ENCODE measurements at regions not wholly inside any gene's neighbourhood (a gene's known extent, or its start where the extent isn't known, plus 50 kb on each side); places are given as distances from the start of the nearest gene placed in this dataset.

DNA sequence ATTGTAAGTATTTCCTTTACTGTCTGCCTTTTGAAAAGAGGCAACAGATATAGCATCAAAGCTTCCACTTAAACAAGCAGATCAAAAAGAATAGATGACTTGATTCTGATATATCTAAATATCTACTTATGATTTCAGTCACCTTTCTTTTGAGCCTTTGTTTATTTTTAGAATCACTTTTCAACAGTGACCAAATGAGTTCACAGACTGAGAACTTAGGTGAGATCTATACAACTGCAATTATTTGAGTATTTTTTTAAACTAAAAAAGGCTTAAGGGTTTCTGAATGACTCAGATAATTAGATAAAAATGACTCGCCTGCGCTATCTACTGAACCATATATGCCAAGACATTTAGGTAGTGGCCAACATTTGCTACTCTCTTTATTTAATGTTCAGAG, 166.7 kb upstream of the KCNIP4 start:
- DNase-seq (ENCODE audit: low spot score): no peak

DNA sequence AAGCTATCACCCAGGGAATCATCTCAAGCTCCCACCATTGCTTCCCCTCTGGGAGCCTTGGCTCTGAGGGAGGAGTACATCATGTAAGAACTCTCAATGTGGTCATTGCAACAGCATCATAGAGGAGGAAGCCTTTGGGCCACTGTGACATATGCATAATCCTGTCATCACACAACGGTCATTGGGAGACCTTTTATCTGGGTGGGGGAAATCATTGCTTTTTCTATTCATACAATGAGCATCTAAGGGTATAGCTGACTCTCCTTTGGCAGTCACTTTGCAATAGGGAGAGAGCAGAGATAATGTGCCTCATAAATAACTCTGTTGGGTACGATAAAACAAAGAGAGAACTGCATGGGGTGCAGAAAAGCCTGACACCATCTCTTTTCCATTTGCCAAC, 155.2 kb upstream of the KCNIP4 start:
- no peak for DNase-seq (ENCODE audit: low spot score)

DNA sequence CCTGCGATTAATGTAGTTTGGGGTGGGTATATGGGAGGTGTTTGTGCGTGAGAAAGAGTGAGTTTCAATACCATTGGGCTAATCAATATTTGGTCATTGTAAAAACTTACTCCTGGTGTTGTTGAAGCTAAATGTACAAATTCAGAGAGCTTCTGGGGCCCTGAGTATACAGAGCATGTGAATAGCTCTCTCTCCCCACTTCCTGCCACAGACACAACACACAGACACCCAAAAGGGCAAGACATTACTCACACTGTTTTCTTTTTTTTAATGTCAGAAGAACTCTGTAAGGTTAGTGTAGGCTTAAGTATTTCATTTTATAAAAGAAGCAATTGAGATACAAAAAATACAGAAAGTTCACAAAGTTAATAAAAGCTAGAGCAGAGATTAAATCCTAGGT, 151.3 kb upstream of the KCNIP4 start:
- no peak for DNase-seq (ENCODE audit: low spot score)

DNA sequence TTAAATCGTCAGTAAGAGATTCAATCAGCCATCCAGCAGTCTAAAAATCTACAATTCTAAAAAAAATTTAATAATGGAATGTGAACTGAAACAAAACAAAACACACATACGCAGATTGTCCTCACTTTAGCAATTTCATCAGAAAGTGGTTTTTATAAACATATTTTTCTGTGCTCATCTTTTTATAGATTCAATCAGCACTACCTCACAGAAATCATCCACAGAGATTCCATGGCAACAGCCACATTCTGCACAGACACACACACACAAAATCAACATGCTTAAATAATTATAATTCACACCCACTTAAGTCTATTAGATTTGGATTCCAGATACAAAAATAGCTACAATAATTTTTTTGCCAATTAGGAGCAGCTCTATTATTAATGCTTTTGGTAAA, 149.0 kb upstream of the KCNIP4 start:
- DNase-seq (ENCODE audit: low spot score): no peak

- no peak for DNase-seq (ENCODE audit: low spot score)
Observed at GRCh38 chr4:22094217-22094616, 145.6 kb upstream of the KCNIP4 start.

GRCh38 chr4:22093126-22093525, 144.6 kb upstream of the KCNIP4 start:
- DNase-seq (ENCODE audit: low spot score): no peak

DNA sequence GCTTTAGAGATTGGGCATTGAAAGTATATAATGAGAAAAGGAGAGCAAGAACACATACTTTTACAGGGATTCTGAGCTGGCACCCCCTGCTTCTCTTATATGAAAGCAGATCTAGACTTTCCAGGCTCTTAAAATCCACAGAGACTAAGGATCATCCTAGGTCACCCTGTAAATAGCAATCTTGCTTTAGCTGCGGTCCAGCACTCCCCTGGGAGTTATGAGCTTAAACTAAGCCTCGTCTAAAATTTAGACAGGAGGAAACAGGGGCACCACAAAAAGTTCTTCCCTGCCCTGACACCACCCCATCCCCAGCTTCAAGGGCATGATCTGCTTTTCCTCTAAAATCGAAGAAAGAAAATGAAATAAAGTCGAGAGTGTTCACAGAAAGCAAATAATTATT, 143.3 kb upstream of the KCNIP4 start:
- no peak for DNase-seq (ENCODE audit: low spot score)

DNA sequence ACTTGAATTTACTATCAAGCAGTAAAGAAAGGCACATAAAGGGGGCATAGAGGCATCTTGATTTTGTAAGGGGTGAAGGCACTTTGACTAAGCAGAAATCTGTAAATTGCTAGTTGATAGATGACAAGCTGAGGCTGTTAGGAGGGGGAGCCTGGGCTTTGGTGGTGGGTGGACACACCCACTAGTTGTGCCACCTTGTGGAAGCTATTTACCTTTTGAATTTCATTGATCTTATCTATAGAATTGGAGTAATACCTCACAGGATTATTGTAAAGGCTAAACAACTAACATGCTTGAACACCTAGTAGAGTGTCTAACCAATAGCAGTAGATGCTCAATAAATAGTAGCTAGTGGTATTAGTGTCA, 142.8 kb upstream of the KCNIP4 start:
- no peak for DNase-seq (ENCODE audit: low spot score)

DNA sequence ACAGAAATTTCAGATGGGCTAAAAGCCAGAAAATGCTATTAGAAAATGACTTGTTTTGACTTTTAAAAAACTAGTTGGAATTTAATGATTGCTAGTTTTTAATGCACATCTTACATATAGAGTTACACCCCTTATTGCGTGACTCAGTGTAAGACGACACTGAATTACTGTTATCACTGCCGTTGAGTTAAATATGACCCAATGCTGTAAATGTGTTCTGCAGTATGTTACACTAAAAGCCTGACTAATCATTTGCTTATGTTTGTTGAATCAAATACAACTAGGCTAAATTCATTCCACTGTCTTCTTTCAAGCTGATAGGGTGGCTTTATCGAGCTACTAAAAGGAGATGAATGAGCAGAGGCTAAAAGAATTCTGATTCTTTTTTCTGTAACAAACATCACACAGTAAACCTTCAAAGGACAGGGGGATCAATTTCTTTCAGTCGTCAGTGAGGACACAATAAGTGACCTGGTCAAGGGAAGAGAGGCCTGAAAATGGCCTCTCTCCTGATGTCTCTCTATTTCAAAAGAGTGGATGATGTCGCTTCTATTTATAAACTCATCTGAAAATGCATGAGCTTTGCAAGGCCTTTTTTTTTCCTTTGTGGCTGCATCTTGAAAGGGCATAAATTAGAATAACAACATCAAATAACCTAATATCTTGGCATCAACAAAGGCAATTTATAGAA, 142.2 kb upstream of the KCNIP4 start:
- DNase-seq (ENCODE audit: low spot score): no peak

GRCh38 chr4:22077571-22077970, 129.0 kb upstream of the KCNIP4 start:
- DNase-seq (ENCODE audit: low spot score): no peak

DNA sequence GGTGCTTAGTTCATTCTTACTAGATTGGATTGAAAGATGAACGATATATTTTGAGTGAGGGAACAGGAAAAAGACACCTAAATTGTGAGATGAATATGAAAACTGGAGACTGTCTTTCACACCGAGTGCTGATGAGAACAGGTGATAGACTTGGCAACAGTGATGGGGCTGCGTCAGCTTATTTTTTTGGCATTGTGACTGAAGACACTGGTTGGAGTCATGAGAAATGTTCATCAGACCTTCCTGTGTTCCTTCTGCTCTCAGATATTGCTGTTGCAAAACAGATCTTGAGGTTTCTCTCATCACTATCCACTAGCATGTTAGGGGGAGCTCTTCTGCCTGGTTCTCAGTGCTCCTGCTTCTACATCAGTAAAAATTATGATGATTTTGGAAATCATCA, 124.2 kb upstream of the KCNIP4 start:
- DNase-seq (ENCODE audit: low spot score): no peak

DNA sequence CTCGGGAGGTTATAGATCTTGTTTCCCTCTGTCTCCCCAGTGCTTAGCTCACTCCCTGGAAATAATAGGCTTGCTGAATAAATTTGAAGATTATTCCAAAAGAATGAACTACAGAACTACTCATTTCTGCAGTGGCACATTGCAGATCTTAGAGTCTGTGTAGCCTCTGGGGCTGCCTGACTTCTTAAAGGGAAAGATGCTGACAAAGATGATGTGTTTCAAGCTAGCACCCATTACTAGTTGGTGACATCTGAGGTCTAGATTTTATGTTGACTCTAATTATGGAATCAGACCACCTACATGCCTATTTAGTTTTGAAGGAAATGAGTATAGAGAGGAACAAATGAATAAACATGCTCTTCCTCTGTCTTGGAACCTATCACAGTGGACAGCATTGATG, 123.7 kb upstream of the KCNIP4 start:
- DNase-seq (ENCODE audit: low spot score): no peak

DNA sequence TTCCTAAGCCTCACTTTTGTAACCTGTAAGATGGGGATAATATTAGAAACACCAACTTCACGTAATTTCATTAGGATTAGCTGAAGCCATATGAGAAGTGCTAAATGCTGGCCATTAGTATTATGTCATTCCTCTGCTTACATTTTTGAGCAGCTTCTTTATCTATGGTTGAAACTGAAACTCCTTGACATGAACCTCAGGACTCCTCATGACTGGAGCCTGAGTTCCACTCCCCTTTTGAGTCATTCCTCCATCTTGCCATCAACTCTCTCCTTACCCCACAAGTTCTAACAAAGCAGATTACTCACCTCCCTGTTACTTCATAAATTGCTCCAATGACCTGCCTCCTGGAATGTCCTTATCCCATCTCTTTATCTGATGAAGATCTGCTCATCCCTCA, 123.2 kb upstream of the KCNIP4 start:
- no peak for DNase-seq (ENCODE audit: low spot score)

DNA sequence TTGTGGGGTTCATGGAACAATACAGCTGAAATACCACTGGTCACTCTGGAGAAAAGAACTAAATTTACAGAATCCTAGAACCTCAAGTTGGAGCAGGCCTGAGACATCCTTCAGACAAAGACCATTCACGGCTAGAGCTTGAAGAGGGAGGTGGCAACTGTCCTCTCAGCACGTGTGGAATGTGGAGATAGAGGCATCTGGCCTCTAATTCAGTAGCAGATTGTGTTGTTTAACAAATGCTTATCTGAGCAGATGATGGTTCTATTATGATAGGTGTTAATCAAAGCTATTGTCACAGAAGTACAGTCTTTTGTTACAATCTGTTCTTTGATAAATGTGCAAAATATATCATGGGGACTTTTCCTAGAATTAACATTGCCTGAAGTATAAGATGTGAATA, 121.7 kb upstream of the KCNIP4 start:
- no peak for DNase-seq (ENCODE audit: low spot score)

GRCh38 chr4:22063613-22064012, 115.0 kb upstream of the KCNIP4 start:
- no peak for DNase-seq (ENCODE audit: low spot score)

GRCh38 chr4:22062676-22063075, 114.1 kb upstream of the KCNIP4 start:
- no peak for DNase-seq (ENCODE audit: low spot score)

GRCh38 chr4:22055954-22056353, 107.4 kb upstream of the KCNIP4 start:
- no peak for DNase-seq (ENCODE audit: low spot score)

DNA sequence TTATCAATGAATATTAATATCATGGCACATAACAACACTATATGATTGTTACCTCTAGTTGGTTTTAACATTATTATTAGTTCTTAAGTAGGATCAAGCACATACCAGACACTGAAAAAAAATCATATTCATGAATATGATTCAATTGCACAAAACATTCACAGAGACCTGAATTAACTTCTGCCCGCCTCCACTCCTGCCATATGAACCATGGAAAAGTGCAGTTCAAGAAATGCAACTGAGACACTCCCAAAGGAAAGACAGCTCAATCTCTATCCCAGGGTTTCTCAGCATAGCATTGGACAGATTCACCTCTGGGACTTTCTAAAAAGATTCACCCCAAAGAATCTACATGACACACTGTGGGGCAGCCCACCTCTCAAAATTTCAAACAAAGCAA, 103.5 kb upstream of the KCNIP4 start:
- no peak for DNase-seq (ENCODE audit: low spot score)

DNA sequence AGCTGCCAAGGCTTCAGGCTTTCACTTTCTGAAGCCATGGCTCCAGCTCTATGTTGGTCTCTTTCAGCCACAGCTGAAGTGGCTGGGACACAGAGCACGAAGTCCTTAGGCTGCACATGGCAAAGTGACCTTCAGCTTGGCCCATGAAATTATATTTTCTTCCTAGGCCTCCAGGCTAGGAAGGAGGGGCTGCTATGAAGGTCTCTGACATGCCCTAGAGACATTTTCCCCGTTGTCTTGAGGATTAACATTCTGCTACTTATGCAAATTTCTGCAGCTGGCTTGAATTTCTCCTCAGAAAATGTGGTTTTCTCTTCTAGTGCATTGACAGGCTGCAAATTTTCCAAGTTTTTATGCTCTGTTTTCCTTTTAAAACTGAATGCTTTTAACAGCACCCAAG, 99.8 kb upstream of the KCNIP4 start:
- no peak for DNase-seq (ENCODE audit: low spot score)

DNA sequence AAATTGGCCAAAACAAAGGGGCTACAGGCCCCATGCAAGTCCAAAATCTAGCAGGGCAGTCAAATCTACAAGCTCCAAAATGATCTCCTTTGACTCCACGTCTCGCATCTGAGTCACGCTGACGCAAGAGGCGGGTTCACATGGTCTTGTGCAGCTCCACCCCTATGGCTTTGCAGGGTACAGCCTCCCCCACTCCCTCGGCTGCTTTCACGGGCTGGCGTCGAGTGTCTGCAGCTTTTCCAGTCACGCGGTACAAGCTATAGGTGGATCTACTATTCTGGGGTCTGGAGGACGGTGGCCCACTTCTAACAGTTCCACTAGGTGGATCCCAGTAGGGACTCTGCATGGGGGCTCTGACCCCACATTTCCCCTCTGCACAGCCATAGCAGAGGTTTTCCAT, 99.2 kb upstream of the KCNIP4 start:
- no peak for DNase-seq (ENCODE audit: low spot score)

DNA sequence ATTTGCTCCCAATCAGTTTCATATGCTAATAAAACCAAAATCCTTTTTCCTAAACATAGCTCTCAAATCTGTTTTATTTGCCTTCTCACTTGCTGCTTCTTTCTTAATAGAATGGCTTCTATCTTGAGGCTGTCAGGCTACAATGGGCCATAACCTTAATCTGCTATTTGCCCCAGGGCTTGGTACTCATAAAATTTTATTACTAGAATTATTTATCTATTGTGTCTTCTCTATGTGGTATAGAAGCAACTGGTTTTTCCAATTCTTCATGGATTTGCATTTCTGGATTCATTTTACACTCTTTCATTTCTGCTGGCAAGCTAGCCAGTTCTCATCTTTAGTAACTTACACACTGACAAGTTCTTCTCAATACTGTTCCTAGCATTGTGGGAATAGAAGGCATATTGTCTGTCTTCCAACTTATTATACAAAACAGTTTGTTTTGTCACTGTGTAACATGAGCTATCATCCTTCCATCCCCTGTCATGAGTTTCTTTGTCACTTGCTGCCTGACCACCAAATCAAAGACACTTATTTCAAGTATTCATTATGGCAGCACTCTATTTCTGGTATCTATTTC, 96.6 kb upstream of the KCNIP4 start:
- no peak for DNase-seq (ENCODE audit: low spot score)

- no peak for DNase-seq (ENCODE audit: low spot score)
Observed at GRCh38 chr4:22031423-22031822, 82.9 kb upstream of the KCNIP4 start.

DNA sequence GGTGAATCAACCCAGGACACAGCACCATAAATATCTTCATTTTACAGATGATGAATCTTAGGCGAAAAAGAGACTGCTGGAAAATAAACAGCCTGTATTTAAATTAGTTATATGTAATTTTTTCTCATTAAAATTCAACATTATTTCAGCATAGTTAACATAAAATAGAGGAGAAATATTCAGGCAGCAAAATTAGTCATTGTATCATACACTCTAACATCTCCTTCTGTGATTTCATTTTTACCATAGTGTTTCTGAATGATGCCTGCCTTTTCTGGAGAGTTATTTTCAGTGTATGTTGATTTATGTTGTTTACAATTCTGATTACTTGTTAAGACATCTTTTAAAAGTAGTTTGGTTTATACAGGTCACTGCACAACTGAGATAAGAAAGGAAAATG, 82.3 kb upstream of the KCNIP4 start:
- DNase-seq (ENCODE audit: low spot score): no peak

DNA sequence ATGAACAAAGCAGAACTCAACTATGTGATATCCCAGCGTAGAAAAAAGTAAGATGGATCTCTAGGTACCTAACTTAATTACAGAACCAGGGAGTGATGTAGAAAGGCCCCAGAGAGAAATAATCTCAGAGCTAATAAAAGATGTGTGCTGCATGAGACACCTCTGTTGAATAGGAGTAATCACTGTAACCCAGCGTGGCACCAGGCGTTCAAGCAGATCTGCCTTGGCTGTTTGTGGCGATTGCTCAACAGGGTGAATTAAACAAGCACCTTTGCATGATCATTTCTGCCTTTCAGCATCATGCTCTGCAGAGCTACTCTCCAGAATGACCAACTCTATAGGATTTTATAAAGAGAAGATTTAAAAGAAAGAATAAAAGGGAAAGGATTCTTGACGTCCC, 81.7 kb upstream of the KCNIP4 start:
- no peak for DNase-seq (ENCODE audit: low spot score)

Measured in SK-N-DZ (cell line).